ENCODE measurements at regions not wholly inside any gene's neighbourhood (a gene's known extent, or its start where the extent isn't known, plus 50 kb on each side); places are given as distances from the start of the nearest gene placed in this dataset. TPM values are rescaled to one million over a fixed set of nuclear protein-coding genes. Genes with fewer than 3 reads are reported as not detected.

- Histone ChIP-seq H3K36me3 (ENCODE audit: control insufficient read depth, insufficient read depth, low read length) (no peaks in the 10 kb centered on the region), H2BK120ac (ENCODE audit: low read depth, low read length) (no peak overlapping the region), H3K18ac (ENCODE audit: low read length) (no peak overlapping the region), H3K9ac (ENCODE audit: low read length) (no peak overlapping the region), H2BK5ac (ENCODE audit: low read length) (no peak overlapping the region), H3K4me1 (ENCODE audit: control insufficient read depth, low read depth, low read length) (no peaks in the 10 kb centered on the region), H3K56ac (ENCODE audit: low read length) (no peak overlapping the region), H3K4ac (ENCODE audit: low read depth, low read length) (no peak overlapping the region), H3K4me3 (ENCODE audit: low read length) (no peak overlapping the region), H3K23ac (ENCODE audit: low read length) (no peak overlapping the region), H4K8ac (ENCODE audit: low read depth, low read length) (no peak overlapping the region), H2BK15ac (replicated peaks; ENCODE audit: low read depth) (no peak overlapping the region), H3K79me2 (ENCODE audit: control insufficient read depth, insufficient read depth, low read length) (no peaks in the 10 kb centered on the region), H3K27me3 (ENCODE audit: insufficient read depth, low read length, poor library complexity) (no peaks in the 10 kb centered on the region), H3K4me2 (ENCODE audit: low read length) (no peak overlapping the region), H4K5ac (ENCODE audit: low read length) (no peak overlapping the region), H2AK5ac (ENCODE audit: low read length) (no peak overlapping the region), H3K27ac (ENCODE audit: low read depth, low read length) (no peak overlapping the region), H3K79me1 (ENCODE audit: low read length) (no peaks in the 10 kb centered on the region)
- WGBS (ENCODE audit: extremely low coverage, insufficient coverage, low lambda C conversion rate), result no CpG with 5 or more reads among the region's 3 CpGs
- no peak for DNase-seq
These were observed 50.2 kb upstream of the STARD4 start for GRCh38 chr5:111562561-111562960.

Small RNA genes lying in the stretch of these regions (small RNA-seq; reads per million reads assigned to genes)
- gene AC008967.1 (ENCODE audit: insufficient read depth) (not detected), gene HMGN1P13 (ENCODE audit: insufficient read depth) (not detected)

All from mesendoderm (in vitro differentiated cells).